ENCODE measurements at regions not wholly inside any gene's neighbourhood (a gene's known extent, or its start where the extent isn't known, plus 50 kb on each side); places are given as distances from the start of the nearest gene placed in this dataset.

DNA sequence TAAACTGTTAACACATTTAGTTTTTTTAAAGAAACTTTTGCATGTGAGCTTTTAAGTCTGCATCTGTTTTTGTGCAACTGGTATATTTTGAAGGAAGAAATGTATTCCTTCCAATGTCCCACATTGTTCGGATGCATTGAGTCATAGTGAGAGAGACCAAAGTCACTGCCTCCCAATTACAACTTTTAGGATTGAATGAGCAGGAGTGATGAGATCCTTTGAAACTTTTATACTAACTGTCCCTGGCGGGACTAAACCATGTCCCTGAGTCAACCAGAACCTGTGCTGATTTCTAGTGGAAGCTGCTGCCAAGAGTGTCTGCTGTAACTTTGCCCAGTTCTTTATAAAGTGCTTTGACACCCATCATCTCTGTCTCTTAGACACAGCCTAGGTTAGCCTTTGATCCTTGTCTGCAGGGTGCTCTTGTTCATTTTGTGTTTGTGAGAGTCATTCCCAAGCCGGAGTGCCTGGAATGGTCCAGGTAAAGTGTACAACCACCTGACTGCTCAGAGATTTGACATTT is 122.7 kb downstream of the ZNF518B start:
- TF ChIP-seq POLR2A (IDR thresholded peaks at IDR 0.05) = no peak
- TF ChIP-seq, protein P1, sequence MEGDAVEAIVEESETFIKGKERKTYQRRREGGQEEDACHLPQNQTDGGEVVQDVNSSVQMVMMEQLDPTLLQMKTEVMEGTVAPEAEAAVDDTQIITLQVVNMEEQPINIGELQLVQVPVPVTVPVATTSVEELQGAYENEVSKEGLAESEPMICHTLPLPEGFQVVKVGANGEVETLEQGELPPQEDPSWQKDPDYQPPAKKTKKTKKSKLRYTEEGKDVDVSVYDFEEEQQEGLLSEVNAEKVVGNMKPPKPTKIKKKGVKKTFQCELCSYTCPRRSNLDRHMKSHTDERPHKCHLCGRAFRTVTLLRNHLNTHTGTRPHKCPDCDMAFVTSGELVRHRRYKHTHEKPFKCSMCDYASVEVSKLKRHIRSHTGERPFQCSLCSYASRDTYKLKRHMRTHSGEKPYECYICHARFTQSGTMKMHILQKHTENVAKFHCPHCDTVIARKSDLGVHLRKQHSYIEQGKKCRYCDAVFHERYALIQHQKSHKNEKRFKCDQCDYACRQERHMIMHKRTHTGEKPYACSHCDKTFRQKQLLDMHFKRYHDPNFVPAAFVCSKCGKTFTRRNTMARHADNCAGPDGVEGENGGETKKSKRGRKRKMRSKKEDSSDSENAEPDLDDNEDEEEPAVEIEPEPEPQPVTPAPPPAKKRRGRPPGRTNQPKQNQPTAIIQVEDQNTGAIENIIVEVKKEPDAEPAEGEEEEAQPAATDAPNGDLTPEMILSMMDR (IDR thresholded peaks at IDR 0.05) = no peak
- no peak for TF ChIP-seq EP300 (IDR thresholded peaks at IDR 0.05)
